Astrocyte of the spinal cord (primary cell): ENCODE measurements at regions not wholly inside any gene's neighbourhood (a gene's known extent, or its start where the extent isn't known, plus 50 kb on each side); places are given as distances from the start of the nearest gene placed in this dataset.
"Not testable (repeated sequence)": the region's sequence is repeated elsewhere in the genome, so short reads cannot be mapped to it uniquely, and the experiment has no call there.

ENCODE experiments used
- DNase-seq: peaks from one replicate; pipeline ENCODE4 v3.0.0; 2011; ENCODE audit warnings: low read depth, low spot score
- H3K4me3 ChIP-seq: 2 replicates; pipeline ENCODE4 v1.5.1; 2011; ENCODE audit warnings: low read depth, mild to moderate bottlenecking, low read length, moderate library complexity
- CTCF ChIP-seq: IDR thresholded peaks from 2 replicates; pipeline ENCODE4 v1.5.1; 2012; ENCODE audit warnings: low read depth, mild to moderate bottlenecking, low read length, inconsistent platforms
- in situ Hi-C: cut with HindIII; loops from 2 replicates; pipeline ENCODE4 v1.10.0; 2017; ENCODE audit warnings: low sequenced_read_pairs

GRCh38 chr10:106027240-106027639, 1137.3 kb downstream of the SORCS1 start:
- TF ChIP-seq CTCF, result no peak
- H3K4me3 ChIP-seq, result no peak overlapping the region
- in situ Hi-C loops, result no loop called here
- DNase-seq, result no peak

- in situ Hi-C loops, result no loop called here
- TF ChIP-seq CTCF, result no peak
- no peak overlapping the region for H3K4me3 ChIP-seq
- no peak for DNase-seq
Measured at GRCh38 chr10:106025208-106025811, 1139.2 kb downstream of the SORCS1 start.

- TF ChIP-seq CTCF, result no peak
- no peak overlapping the region for H3K4me3 ChIP-seq
- no peak for DNase-seq
- in situ Hi-C loops, result no loop called here
Measured at GRCh38 chr10:106023329-106023728, 1141.2 kb downstream of the SORCS1 start.

- DNase-seq, in situ Hi-C loops, H3K4me3 ChIP-seq: not testable (repeated sequence)
Measured at GRCh38 chr10:106019559-106019958, 1144.9 kb downstream of the SORCS1 start.

DNA sequence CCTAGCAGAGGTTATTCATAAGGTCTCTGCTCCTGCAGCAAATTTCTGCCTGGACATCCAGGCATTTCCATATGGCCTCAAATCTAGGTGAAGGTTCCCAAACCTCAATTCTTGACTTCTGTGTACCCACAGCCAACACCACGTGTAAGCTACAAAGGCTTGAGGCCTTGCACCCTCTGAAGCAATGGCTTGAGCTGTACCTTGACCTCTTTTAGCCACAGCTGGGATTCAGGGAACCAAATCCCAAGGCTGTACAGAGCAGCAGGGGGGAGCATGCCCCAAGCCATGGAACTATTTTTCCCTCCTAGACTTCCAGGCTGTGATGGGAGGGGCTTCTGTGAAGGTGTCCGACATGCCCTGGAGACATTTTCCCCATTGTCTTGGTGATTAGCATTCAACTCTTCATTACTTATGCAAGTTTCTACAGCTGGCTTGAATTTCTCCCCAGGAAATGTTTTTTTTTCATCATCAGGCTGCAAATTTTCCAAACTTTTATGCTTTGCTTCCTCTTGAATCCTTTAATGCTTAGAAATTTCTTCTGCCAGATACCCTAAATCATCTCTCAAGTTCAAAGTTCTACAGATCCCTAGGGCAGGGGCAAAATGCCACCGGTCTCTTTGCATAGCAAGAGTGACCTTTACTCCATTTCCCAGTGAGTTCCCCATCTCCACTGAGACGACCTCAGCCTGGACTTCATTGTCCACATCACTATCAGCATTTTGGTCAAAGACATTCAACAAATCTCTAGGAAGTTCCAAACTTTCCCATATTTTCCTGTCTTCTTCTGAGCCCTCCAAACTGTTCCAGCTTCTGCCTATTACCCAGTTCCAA, 1148.9 kb downstream of the SORCS1 start:
- DNase-seq, H3K4me3 ChIP-seq, in situ Hi-C loops: not testable (repeated sequence)

DNA sequence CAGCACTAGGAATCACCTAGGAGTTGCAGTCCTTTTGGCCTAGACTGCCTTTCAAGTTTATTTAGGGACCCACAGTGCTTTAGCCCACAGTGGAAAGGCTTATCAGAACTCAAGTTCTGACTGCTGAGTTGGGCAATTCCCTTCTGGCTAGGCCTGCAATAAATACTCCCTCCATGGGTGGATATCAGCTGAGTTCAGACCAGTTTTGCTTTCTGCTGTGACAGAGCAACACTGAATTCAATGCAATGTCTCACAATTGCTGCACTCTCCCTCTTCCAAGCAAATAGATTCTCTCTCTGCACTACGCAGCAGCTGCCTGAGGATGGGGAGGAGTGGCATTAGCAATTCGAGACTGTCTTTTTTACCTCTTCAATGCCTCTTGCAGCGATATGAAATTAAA, 1153.3 kb downstream of the SORCS1 start:
- no peak for DNase-seq
- in situ Hi-C loops, result no loop called here
- H3K4me3 ChIP-seq, result no peak overlapping the region
- TF ChIP-seq CTCF, result no peak

DNA sequence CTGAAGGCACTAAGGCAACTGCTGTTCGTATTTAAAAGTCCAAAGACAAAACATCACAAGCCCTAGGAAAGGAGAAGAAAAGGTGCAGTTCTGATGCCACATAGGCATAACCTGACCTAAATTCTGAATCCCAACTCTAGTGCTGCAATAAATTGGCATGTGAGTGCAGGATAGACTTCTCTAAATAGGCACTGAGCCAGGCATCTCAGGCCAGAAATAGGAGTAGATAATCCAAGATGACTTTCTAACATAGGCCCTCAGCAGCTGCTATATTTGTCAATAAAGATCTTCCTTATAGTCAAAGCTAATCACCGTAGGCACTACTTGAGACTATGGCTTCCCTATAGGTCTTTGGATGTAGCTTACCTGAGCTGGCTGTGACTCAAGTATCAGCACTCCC, 1163.8 kb downstream of the SORCS1 start:
- in situ Hi-C loops, result no loop called here
- no peak for DNase-seq
- TF ChIP-seq CTCF, result no peak
- no peak overlapping the region for H3K4me3 ChIP-seq
